ENCODE measurements at regions not wholly inside any gene's neighbourhood (a gene's known extent, or its start where the extent isn't known, plus 50 kb on each side); places are given as distances from the start of the nearest gene placed in this dataset.

GRCh38 chr9:88313364-88314220 lies 74.7 kb upstream of the SPIN1 start:
- TF ChIP-seq CTCF (conservative IDR thresholded peaks at IDR 0.05; ENCODE audit: low read depth in 2 of 2) (peak; percentile 36 to 65), ETS1 (IDR thresholded peaks at IDR 0.05) (no peak), EZH2phosphoT487 (IDR thresholded peaks at IDR 0.05; ENCODE audit: unreplicated experiment) (no peak), STAT1 (IDR thresholded peaks at IDR 0.05; ENCODE audit: unreplicated experiment) (no peak), JUNB (IDR thresholded peaks at IDR 0.05; ENCODE audit: unreplicated experiment) (no peak), POLR2AphosphoS5 (IDR thresholded peaks at IDR 0.05; ENCODE audit: low read depth) (no peak), EZH2 (IDR thresholded peaks at IDR 0.05; ENCODE audit: low read depth, unreplicated experiment) (no peak)

Data from GM23338 (cell line).